ENCODE measurements at regions not wholly inside any gene's neighbourhood (a gene's known extent, or its start where the extent isn't known, plus 50 kb on each side); places are given as distances from the start of the nearest gene placed in this dataset.

GRCh38 chr2:240292619-240293525 lies 142.6 kb upstream of the GPC1 start:
- no peaks in the 10 kb centered on the region for H3K79me1 ChIP-seq (ENCODE audit: low read depth, low read length)
- no peak overlapping the region for H3K14ac ChIP-seq (ENCODE audit: low read length)
- H2BK5ac ChIP-seq (ENCODE audit: low read length), result no peak overlapping the region
- H3K23ac ChIP-seq (ENCODE audit: low read depth, low read length, poor library complexity), result no peak overlapping the region
- no peak overlapping the region for H3K4ac ChIP-seq (ENCODE audit: low read length)
- peaks cover 0 to 4% (median 0%) of the 10 kb centered on the region in 3 experiments for H3K27me3 ChIP-seq (ENCODE audit: control insufficient read depth in 3 of 3, insufficient read depth in 3 of 3, low read depth in 1 of 3, low read length in 3 of 3)
- H3K4me2 ChIP-seq (ENCODE audit: insufficient read depth, low read length, poor library complexity, severe bottlenecking), result no peak overlapping the region
- H2BK15ac ChIP-seq (ENCODE audit: low read length), result peak overlapping the region; percentile 70
- WGBS, 2 donors (ENCODE audit: extremely low coverage in 2 of 2, insufficient read length in 2 of 2, insufficient replicate concordance in 1 of 2), result no CpG with 5 or more reads among the region's 15 CpGs
- H2AK5ac ChIP-seq (ENCODE audit: low read depth, low read length), result peak overlapping the region; percentile 57
- peaks cover 4 to 6% of the 10 kb centered on the region in 2 donors for H3K4me1 ChIP-seq (ENCODE audit: control insufficient read depth in 2 of 2, insufficient read depth in 1 of 2, low read depth in 1 of 2, low read length in 2 of 2)
- DNase-seq (ENCODE audit: low spot score), result no peak
- H3K9ac ChIP-seq (ENCODE audit: low read depth, low read length, poor library complexity), result peak overlapping the region; percentile 53
- no peak overlapping the region for H3K4me3 ChIP-seq (ENCODE audit: low read length in 2 of 2)
- no peaks in the 10 kb centered on the region for H3K9me3 ChIP-seq (replicated peaks in 1 of 2; ENCODE audit: control insufficient read depth in 2 of 2, insufficient read depth in 1 of 2, low read depth in 1 of 2, low read length in 2 of 2)
- H2AFZ ChIP-seq (ENCODE audit: low read length), result no peak overlapping the region
- H3K18ac ChIP-seq (ENCODE audit: low read length), result peak overlapping the region; percentile 56
- H3K27ac ChIP-seq (replicated peaks; ENCODE audit: low read length), result no peak overlapping the region
- H2BK120ac ChIP-seq (ENCODE audit: low read depth, low read length), result no peak overlapping the region
- no peak overlapping the region for H2BK12ac ChIP-seq (ENCODE audit: low read length)
- no peaks in the 10 kb centered on the region for H3K36me3 ChIP-seq (replicated peaks in 1 of 2; ENCODE audit: control insufficient read depth in 2 of 2, insufficient read depth in 2 of 2, low read length in 2 of 2)
- no peak overlapping the region for H4K8ac ChIP-seq (ENCODE audit: low read depth, low read length)
- no peak overlapping the region for H4K91ac ChIP-seq (ENCODE audit: low read depth, low read length, poor library complexity)

GRCh38 chr2:240293557-240294461 lies 141.7 kb upstream of the GPC1 start:
- H3K79me1 ChIP-seq (ENCODE audit: low read depth, low read length), result no peaks in the 10 kb centered on the region
- no peak overlapping the region for H4K8ac ChIP-seq (ENCODE audit: low read depth, low read length)
- no peak overlapping the region for H3K4me2 ChIP-seq (ENCODE audit: insufficient read depth, low read length, poor library complexity, severe bottlenecking)
- H3K18ac ChIP-seq (ENCODE audit: low read length), result peak overlapping the region; percentile 56
- DNase-seq (ENCODE audit: low spot score), result no peak
- peak overlapping the region; percentile 61 for H2AK5ac ChIP-seq (ENCODE audit: low read depth, low read length)
- H2AFZ ChIP-seq (ENCODE audit: low read length), result no peak overlapping the region
- H3K27ac ChIP-seq (replicated peaks; ENCODE audit: low read length), result no peak overlapping the region
- H2BK5ac ChIP-seq (ENCODE audit: low read length), result no peak overlapping the region
- H2BK12ac ChIP-seq (ENCODE audit: low read length), result no peak overlapping the region
- H3K9ac ChIP-seq (ENCODE audit: low read depth, low read length, poor library complexity), result no peak overlapping the region
- H4K91ac ChIP-seq (ENCODE audit: low read depth, low read length, poor library complexity), result no peak overlapping the region
- no peaks in the 10 kb centered on the region for H3K9me3 ChIP-seq (replicated peaks in 1 of 2; ENCODE audit: control insufficient read depth in 2 of 2, insufficient read depth in 1 of 2, low read depth in 1 of 2, low read length in 2 of 2)
- no peak overlapping the region for H2BK120ac ChIP-seq (ENCODE audit: low read depth, low read length)
- peaks cover 4 to 8% of the 10 kb centered on the region in 2 donors for H3K4me1 ChIP-seq (ENCODE audit: control insufficient read depth in 2 of 2, insufficient read depth in 1 of 2, low read depth in 1 of 2, low read length in 2 of 2)
- H3K4ac ChIP-seq (ENCODE audit: low read length), result no peak overlapping the region
- H3K14ac ChIP-seq (ENCODE audit: low read length), result peak overlapping the region; percentile 77
- no peak overlapping the region for H2BK15ac ChIP-seq (ENCODE audit: low read length)
- WGBS, 2 donors (ENCODE audit: extremely low coverage in 2 of 2, insufficient read length in 2 of 2, insufficient replicate concordance in 1 of 2), result no CpG with 5 or more reads among the region's 24 CpGs
- no peak overlapping the region for H3K4me3 ChIP-seq (ENCODE audit: low read length in 2 of 2)
- peaks cover 0 to 4% (median 0%) of the 10 kb centered on the region in 3 experiments for H3K27me3 ChIP-seq (ENCODE audit: control insufficient read depth in 3 of 3, insufficient read depth in 3 of 3, low read depth in 1 of 3, low read length in 3 of 3)
- no peaks in the 10 kb centered on the region for H3K36me3 ChIP-seq (replicated peaks in 1 of 2; ENCODE audit: control insufficient read depth in 2 of 2, insufficient read depth in 2 of 2, low read length in 2 of 2)
- H3K23ac ChIP-seq (ENCODE audit: low read depth, low read length, poor library complexity), result no peak overlapping the region

GRCh38 chr2:240294514-240294913 lies 140.9 kb upstream of the GPC1 start:
- Histone ChIP-seq H3K27ac (replicated peaks; ENCODE audit: low read length) (no peak overlapping the region), H2AFZ (ENCODE audit: low read length) (no peak overlapping the region), H4K91ac (ENCODE audit: low read depth, low read length, poor library complexity) (no peak overlapping the region), H4K8ac (ENCODE audit: low read depth, low read length) (no peak overlapping the region), H3K4me2 (ENCODE audit: insufficient read depth, low read length, poor library complexity, severe bottlenecking) (no peak overlapping the region), H3K4me1 (ENCODE audit: control insufficient read depth in 2 of 2, insufficient read depth in 1 of 2, low read depth in 1 of 2, low read length in 2 of 2) (peaks cover 4 to 8% of the 10 kb centered on the region in 2 donors), H3K23ac (ENCODE audit: low read depth, low read length, poor library complexity) (no peak overlapping the region), H3K14ac (ENCODE audit: low read length) (no peak overlapping the region), H3K4me3 (ENCODE audit: low read length in 2 of 2) (no peak overlapping the region), H3K27me3 (ENCODE audit: control insufficient read depth in 3 of 3, insufficient read depth in 3 of 3, low read depth in 1 of 3, low read length in 3 of 3) (peaks cover 0 to 4% (median 0%) of the 10 kb centered on the region in 3 experiments), H3K18ac (ENCODE audit: low read length) (no peak overlapping the region), H3K79me1 (ENCODE audit: low read depth, low read length) (no peaks in the 10 kb centered on the region), H3K9me3 (replicated peaks in 1 of 2; ENCODE audit: control insufficient read depth in 2 of 2, insufficient read depth in 1 of 2, low read depth in 1 of 2, low read length in 2 of 2) (no peaks in the 10 kb centered on the region), H2BK120ac (ENCODE audit: low read depth, low read length) (no peak overlapping the region), H2BK12ac (ENCODE audit: low read length) (no peak overlapping the region), H2AK5ac (ENCODE audit: low read depth, low read length) (peak overlapping the region; percentile 61), H3K36me3 (replicated peaks in 1 of 2; ENCODE audit: control insufficient read depth in 2 of 2, insufficient read depth in 2 of 2, low read length in 2 of 2) (no peaks in the 10 kb centered on the region), H2BK5ac (ENCODE audit: low read length) (no peak overlapping the region), H2BK15ac (ENCODE audit: low read length) (no peak overlapping the region), H3K4ac (ENCODE audit: low read length) (no peak overlapping the region), H3K9ac (ENCODE audit: low read depth, low read length, poor library complexity) (no peak overlapping the region)
- no peak for DNase-seq (ENCODE audit: low spot score)
- WGBS, 2 donors (ENCODE audit: extremely low coverage in 2 of 2, insufficient read length in 2 of 2, insufficient replicate concordance in 1 of 2), result no CpG with 5 or more reads among the region's 5 CpGs
